Stimulated activated naive B cell treated with anti-CD40 and anti-IgM and Interleukin-4, amounts not matched to agents 10 μg/mL and 1 μg/mL and 100 μg/mL, for 72 hours (primary cell): ENCODE measurements at regions not wholly inside any gene's neighbourhood (a gene's known extent, or its start where the extent isn't known, plus 50 kb on each side); places are given as distances from the start of the nearest gene placed in this dataset.
A peak's percentile ranks its signal among the peaks of the same experiment; 100 is the strongest.

Source experiments
- ATAC-seq, 2 donors: fragments of 150-1000 bp; cut with Tn5 transposase; replicated peaks; 2 replicates each; pipeline ENCODE4 v1.10.0; 2021; ENCODE audit warnings: moderate library complexity in 1 of 2
- DNase-seq: peaks from one replicate; pipeline ENCODE4 v3.0.0; 2021
- H3K27ac Mint-ChIP-seq: one replicate; pipeline ENCODE4 v1.8.0; 2022; ENCODE audit warnings: mild to moderate bottlenecking, mixed read lengths
- H3K27me3 Mint-ChIP-seq, 2 donors: one replicate each; pipeline ENCODE4 v1.8.0; 2022; ENCODE audit warnings: mixed read lengths in 2 of 2
- H3K36me3 Mint-ChIP-seq, 2 donors: one replicate each; pipeline ENCODE4 v1.8.0; 2022; ENCODE audit warnings: mixed read lengths in 2 of 2, mild to moderate bottlenecking in 1 of 2
- H3K4me1 Mint-ChIP-seq, 2 donors: one replicate each; pipeline ENCODE4 v1.8.0; 2022; ENCODE audit warnings: mixed read lengths in 2 of 2, mild to moderate bottlenecking in 1 of 2
- H3K4me3 Mint-ChIP-seq, 2 donors: one replicate each; pipeline ENCODE4 v1.8.0; 2022; ENCODE audit warnings: mild to moderate bottlenecking in 2 of 2, mixed read lengths in 2 of 2, moderate library complexity in 1 of 2
- H3K9me3 Mint-ChIP-seq, 2 donors: one replicate each; pipeline ENCODE4 v1.8.0; 2022; ENCODE audit warnings: mixed read lengths in 2 of 2, mild to moderate bottlenecking in 1 of 2

GRCh38 chr2:145765874-145766273 is 1246.0 kb upstream of the ZEB2 start:
- Mint-ChIP-seq H3K36me3 (no peaks in the 10 kb centered on the region), H3K9me3 (no peaks in the 10 kb centered on the region), H3K4me1 (no peaks in the 10 kb centered on the region), H3K27me3 (no peaks in the 10 kb centered on the region), H3K27ac (no peak overlapping the region), H3K4me3 (no peak overlapping the region)
- ATAC-seq, result no peak
- DNase-seq, result no peak

DNA sequence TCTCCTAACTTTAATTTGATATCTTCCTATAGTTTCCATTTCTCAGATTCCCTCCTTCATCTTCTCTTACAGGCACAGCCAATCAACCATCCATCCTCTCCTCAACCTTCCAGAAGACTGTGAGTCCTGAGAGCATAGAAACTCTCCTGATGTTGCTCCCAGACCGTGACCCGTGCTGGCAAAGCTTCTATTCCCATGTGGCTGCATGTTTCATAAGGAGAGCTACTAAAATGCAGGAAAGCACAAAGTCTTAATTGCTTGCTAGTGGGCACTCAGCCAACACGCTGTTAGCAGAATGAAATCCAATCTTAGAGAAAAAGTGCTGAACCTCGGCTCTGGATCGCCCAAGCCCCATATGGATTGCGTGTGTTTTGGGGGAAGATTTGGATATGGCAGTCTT is 1244.7 kb upstream of the ZEB2 start:
- no peak for DNase-seq
- Mint-ChIP-seq H3K4me3 (no peak overlapping the region), H3K9me3 (no peaks in the 10 kb centered on the region), H3K27ac (no peak overlapping the region), H3K27me3 (no peaks in the 10 kb centered on the region), H3K4me1 (no peaks in the 10 kb centered on the region), H3K36me3 (no peaks in the 10 kb centered on the region)
- ATAC-seq, result no peak

DNA sequence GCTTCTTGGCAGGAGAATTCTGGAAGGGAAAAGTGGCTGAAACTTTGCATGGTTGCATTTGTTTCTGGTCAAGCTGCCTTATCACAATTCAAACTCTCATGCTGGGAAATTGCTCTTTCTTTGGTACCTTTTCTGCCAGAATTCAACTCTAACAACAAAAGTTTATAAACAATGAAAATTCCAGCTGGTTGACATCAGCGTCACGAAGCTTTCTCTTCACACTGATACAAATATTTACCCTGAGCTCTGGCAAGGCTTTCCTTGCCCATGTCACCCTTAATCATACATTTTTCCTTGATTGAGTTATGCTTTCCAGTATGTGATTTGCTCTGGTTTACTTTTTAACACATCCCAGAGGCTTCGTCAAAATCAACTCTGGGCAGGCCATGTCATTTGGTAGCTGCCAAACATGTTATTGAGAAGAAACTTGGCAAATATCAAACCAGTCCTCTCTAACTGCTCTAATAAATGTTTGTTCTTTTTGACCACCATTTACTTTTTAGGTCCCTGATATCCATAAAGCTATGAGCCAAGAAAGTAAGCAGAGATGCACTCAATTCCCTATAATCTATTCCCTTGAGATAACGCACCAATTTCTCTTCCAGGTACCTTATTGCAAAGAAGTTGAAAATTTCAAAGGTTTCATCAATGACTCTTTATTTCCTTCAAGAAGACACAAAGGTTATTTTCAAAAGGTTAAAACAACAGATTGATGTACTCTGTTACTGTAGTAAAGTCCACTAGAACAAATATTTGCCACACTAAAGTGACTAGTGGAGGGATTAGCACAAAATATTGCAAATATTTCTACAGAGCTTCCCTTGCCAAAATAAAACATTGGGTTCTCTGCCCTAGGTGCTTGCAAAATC is 1241.1 kb upstream of the ZEB2 start:
- no peaks in the 10 kb centered on the region for H3K27me3 Mint-ChIP-seq
- DNase-seq, result no peak
- no peaks in the 10 kb centered on the region for H3K9me3 Mint-ChIP-seq
- ATAC-seq, result no peak
- H3K4me3 Mint-ChIP-seq, result no peak overlapping the region
- no peak overlapping the region for H3K27ac Mint-ChIP-seq
- no peaks in the 10 kb centered on the region for H3K36me3 Mint-ChIP-seq
- no peaks in the 10 kb centered on the region for H3K4me1 Mint-ChIP-seq

DNA sequence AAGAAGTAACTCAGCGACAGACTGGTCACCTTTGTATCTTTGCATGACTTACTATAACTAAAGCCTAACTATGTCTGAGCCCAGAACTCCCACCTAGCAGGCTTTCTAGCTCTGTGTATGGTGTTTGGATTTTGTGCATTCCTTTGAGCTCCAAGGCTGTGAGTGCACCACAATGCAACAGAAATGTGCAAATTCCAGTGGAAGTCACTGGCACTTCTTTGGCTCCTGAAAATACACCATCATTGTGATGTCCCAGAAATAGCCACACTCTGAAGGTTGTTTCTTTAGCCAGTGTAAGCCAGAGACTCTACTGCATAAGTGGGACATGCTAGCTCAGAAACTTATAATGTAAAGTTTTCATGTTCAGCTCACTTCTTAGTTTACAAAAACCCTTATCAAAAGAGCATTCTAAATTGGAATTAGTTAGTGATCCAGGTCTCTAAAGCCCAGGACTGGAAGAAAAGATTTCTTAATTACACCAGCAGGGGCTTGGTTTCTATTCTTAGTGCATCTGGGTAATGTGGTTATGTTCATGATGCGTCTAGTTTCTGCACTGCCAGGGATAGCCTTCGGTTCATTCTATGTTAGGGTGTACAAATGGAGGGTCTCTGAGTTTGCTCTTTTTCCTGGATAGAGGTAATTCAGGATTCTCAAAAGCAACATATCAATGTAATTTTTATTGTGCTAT is 1239.5 kb upstream of the ZEB2 start:
- DNase-seq, result no peak
- H3K4me1 Mint-ChIP-seq, result peaks cover 1 to 4% of the 10 kb centered on the region in 2 donors
- H3K27ac Mint-ChIP-seq, result no peak overlapping the region
- no peaks in the 10 kb centered on the region for H3K27me3 Mint-ChIP-seq
- no peak overlapping the region for H3K4me3 Mint-ChIP-seq
- no peaks in the 10 kb centered on the region for H3K9me3 Mint-ChIP-seq
- no peak for ATAC-seq
- H3K36me3 Mint-ChIP-seq, result no peaks in the 10 kb centered on the region

GRCh38 chr2:145757503-145758246 is 1237.8 kb upstream of the ZEB2 start:
- Mint-ChIP-seq H3K9me3 (no peaks in the 10 kb centered on the region), H3K4me3 (no peak overlapping the region), H3K4me1 (peaks cover 5 to 20% of the 10 kb centered on the region in 2 donors), H3K36me3 (no peaks in the 10 kb centered on the region), H3K27ac (no peak overlapping the region), H3K27me3 (no peaks in the 10 kb centered on the region)
- no peak for ATAC-seq
- DNase-seq, result no peak

- Mint-ChIP-seq H3K4me1 (peaks cover 24 to 44% of the 10 kb centered on the region in 2 donors), H3K27ac (no peak overlapping the region), H3K27me3 (no peaks in the 10 kb centered on the region), H3K4me3 (no peak overlapping the region), H3K9me3 (no peaks in the 10 kb centered on the region), H3K36me3 (no peaks in the 10 kb centered on the region)
- DNase-seq (no peak), ATAC-seq (no peak)
Observed at GRCh38 chr2:145755019-145755837, 1235.3 kb upstream of the ZEB2 start.

- ATAC-seq (no peak), DNase-seq (no peak)
- no peak overlapping the region for H3K27ac Mint-ChIP-seq
- no peaks in the 10 kb centered on the region for H3K9me3 Mint-ChIP-seq
- no peaks in the 10 kb centered on the region for H3K27me3 Mint-ChIP-seq
- H3K36me3 Mint-ChIP-seq, result no peaks in the 10 kb centered on the region
- no peak overlapping the region for H3K4me3 Mint-ChIP-seq
- peaks cover 26 to 57% of the 10 kb centered on the region in 2 donors for H3K4me1 Mint-ChIP-seq
Observed at GRCh38 chr2:145753966-145754365, 1234.0 kb upstream of the ZEB2 start.

DNA sequence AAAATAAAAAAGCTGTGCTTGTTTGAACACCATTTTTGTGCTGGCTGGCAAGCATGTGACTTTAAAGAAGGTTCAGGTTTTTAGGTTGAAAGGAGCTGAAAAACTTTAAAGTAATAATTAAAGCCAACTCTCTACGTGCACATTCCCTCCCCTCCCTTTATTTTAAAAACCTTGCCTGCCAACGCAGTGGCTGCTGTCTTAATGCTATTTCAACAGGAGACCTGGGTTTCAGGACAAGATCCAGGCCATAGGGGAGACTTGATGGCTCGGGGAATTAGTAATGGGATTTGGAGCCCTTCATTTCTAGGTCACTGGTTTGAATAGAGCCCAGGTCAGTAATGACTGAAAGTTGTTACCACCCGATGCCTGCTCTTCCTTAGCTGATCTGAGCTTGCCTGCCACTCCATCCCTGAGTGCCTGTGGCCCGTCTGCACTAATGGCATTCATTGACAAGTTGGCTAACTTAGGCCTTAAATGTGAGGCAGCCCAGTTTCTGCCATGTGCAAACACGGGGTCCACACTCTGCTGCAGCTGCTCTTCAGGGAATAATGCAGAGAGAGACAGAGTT is 1233.2 kb upstream of the ZEB2 start:
- H3K4me3 Mint-ChIP-seq, result no peak overlapping the region
- peaks cover 30 to 62% of the 10 kb centered on the region in 2 donors for H3K4me1 Mint-ChIP-seq
- H3K27ac Mint-ChIP-seq, result no peak overlapping the region
- ATAC-seq (no peak), DNase-seq (no peak)
- H3K9me3 Mint-ChIP-seq, result no peaks in the 10 kb centered on the region
- H3K36me3 Mint-ChIP-seq, result no peaks in the 10 kb centered on the region
- no peaks in the 10 kb centered on the region for H3K27me3 Mint-ChIP-seq

- DNase-seq (peak; percentile 20), ATAC-seq (peak; percentile 33 to 40)
- Mint-ChIP-seq H3K36me3 (no peaks in the 10 kb centered on the region), H3K27ac (peak overlapping the region; percentile 56), H3K4me1 (peaks cover 37 to 70% of the 10 kb centered on the region in 2 donors), H3K9me3 (peaks cover 0 to 3% of the 10 kb centered on the region in 2 donors), H3K4me3 (peak overlapping the region; percentile 57 to 63), H3K27me3 (no peaks in the 10 kb centered on the region)
Observed at GRCh38 chr2:145752091-145752806, 1232.3 kb upstream of the ZEB2 start.

GRCh38 chr2:145751629-145752028 is 1231.7 kb upstream of the ZEB2 start:
- Mint-ChIP-seq H3K4me3 (peak overlapping the region; percentile 57 to 63), H3K36me3 (no peaks in the 10 kb centered on the region), H3K4me1 (peaks cover 37 to 70% of the 10 kb centered on the region in 2 donors), H3K9me3 (peaks cover 0 to 3% of the 10 kb centered on the region in 2 donors), H3K27ac (peak overlapping the region; percentile 56), H3K27me3 (no peaks in the 10 kb centered on the region)
- ATAC-seq (peak; percentile 87 to 91), DNase-seq (peak; percentile 69)

- ATAC-seq, result no peak
- Mint-ChIP-seq H3K27ac (peak overlapping the region; percentile 15), H3K4me3 (peak overlapping the region; percentile 57 to 63)
Observed at GRCh38 chr2:145751155-145751554, 1231.2 kb upstream of the ZEB2 start.

GRCh38 chr2:145750612-145751011 is 1230.7 kb upstream of the ZEB2 start:
- Mint-ChIP-seq H3K4me1 (peaks cover 41 to 79% of the 10 kb centered on the region in 2 donors), H3K27ac (peak overlapping the region; percentile 15), H3K27me3 (no peaks in the 10 kb centered on the region), H3K36me3 (no peaks in the 10 kb centered on the region), H3K4me3 (peak overlapping the region; percentile 17 to 44), H3K9me3 (peaks cover 0 to 3% of the 10 kb centered on the region in 2 donors)
- DNase-seq (no peak), ATAC-seq (no peak)

More at GRCh38 chr2:145751155-145751554, 1231.2 kb upstream of the ZEB2 start:
- Mint-ChIP-seq H3K36me3 (no peaks in the 10 kb centered on the region), H3K4me1 (peaks cover 40 to 73% of the 10 kb centered on the region in 2 donors), H3K27me3 (no peaks in the 10 kb centered on the region), H3K9me3 (peaks cover 0 to 3% of the 10 kb centered on the region in 2 donors)
- no peak for DNase-seq

DNA sequence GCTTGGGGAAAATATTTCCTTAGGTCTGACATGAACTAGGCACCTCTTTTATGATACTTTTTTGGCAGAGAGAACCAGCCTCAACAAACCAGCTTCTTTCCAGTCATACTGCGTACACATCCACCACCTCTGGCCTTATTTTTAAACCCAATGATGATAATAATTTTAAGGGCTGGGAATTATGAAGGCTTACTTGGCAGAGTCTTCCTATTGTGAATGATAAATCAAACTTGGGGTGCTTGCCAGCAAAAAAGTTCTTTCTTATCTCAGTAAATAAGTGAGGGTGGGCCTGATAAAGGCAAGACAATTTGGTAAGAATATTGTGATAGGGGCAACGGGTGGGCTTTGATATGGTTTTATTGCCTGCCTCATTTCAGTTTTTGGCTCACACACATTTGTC is 1230.2 kb upstream of the ZEB2 start:
- H3K27me3 Mint-ChIP-seq, result no peaks in the 10 kb centered on the region
- H3K4me1 Mint-ChIP-seq, result peaks cover 41 to 82% of the 10 kb centered on the region in 2 donors
- H3K36me3 Mint-ChIP-seq, result no peaks in the 10 kb centered on the region
- DNase-seq, result no peak
- H3K27ac Mint-ChIP-seq, result no peak overlapping the region
- H3K4me3 Mint-ChIP-seq, result no peak overlapping the region
- H3K9me3 Mint-ChIP-seq, result peaks cover 0 to 3% of the 10 kb centered on the region in 2 donors
- ATAC-seq, result no peak
